Activated CD4-positive, alpha-beta T cell treated with anti-CD3 and anti-CD28 coated beads, Interleukin-2, Interleukin-4, amounts not matched to agents 100 ng/mL and 50 ng/mL, durations not matched to agents 16 hours and 8 hours (primary cell): ENCODE measurements at regions not wholly inside any gene's neighbourhood (a gene's known extent, or its start where the extent isn't known, plus 50 kb on each side); places are given as distances from the start of the nearest gene placed in this dataset.
"Not testable (repeated sequence)": the region's sequence is repeated elsewhere in the genome, so short reads cannot be mapped to it uniquely, and the experiment has no call there.

Source experiments
- DNase-seq: peaks from one replicate; pipeline ENCODE4 v3.0.0-alpha.2; 2020; ENCODE audit warnings: low spot score

- no peak for DNase-seq
Observed at GRCh38 chr11:42840176-42840829, 471.5 kb upstream of the API5 start.

GRCh38 chr11:42840860-42841259, 470.9 kb upstream of the API5 start:
- no peak for DNase-seq

- no peak for DNase-seq
Observed at GRCh38 chr11:42841556-42841955, 470.2 kb upstream of the API5 start.

GRCh38 chr11:42849362-42849761, 462.4 kb upstream of the API5 start:
- no peak for DNase-seq

GRCh38 chr11:42857344-42857743, 454.5 kb upstream of the API5 start:
- no peak for DNase-seq

GRCh38 chr11:42870480-42870879, 441.3 kb upstream of the API5 start:
- no peak for DNase-seq

GRCh38 chr11:42873800-42874405, 437.9 kb upstream of the API5 start:
- not testable (repeated sequence) for DNase-seq

GRCh38 chr11:42881335-42881734, 430.5 kb upstream of the API5 start:
- not testable (repeated sequence) for DNase-seq

- no peak for DNase-seq
Observed at GRCh38 chr11:42890773-42891172, 421.0 kb upstream of the API5 start.

GRCh38 chr11:42901084-42901483, 410.7 kb upstream of the API5 start:
- DNase-seq, result no peak

GRCh38 chr11:42906226-42906625, 405.6 kb upstream of the API5 start:
- no peak for DNase-seq

GRCh38 chr11:42913731-42914130, 398.1 kb upstream of the API5 start:
- DNase-seq, result no peak

- no peak for DNase-seq
Observed at GRCh38 chr11:42923651-42924050, 388.1 kb upstream of the API5 start.

GRCh38 chr11:42925916-42926315, 385.9 kb upstream of the API5 start:
- no peak for DNase-seq

GRCh38 chr11:42947405-42947804, 364.4 kb upstream of the API5 start:
- DNase-seq, result no peak

- not testable (repeated sequence) for DNase-seq
Observed at GRCh38 chr11:42949738-42950376, 361.9 kb upstream of the API5 start.

GRCh38 chr11:42951266-42951665, 360.5 kb upstream of the API5 start:
- DNase-seq, result no peak

GRCh38 chr11:42957831-42958230, 354.0 kb upstream of the API5 start:
- no peak for DNase-seq

- DNase-seq, result no peak
Observed at GRCh38 chr11:42958635-42959034, 353.2 kb upstream of the API5 start.

- no peak for DNase-seq
Observed at GRCh38 chr11:42960521-42961088, 351.2 kb upstream of the API5 start.

GRCh38 chr11:42967653-42968052, 344.1 kb upstream of the API5 start:
- no peak for DNase-seq

- DNase-seq, result no peak
Observed at GRCh38 chr11:42972741-42973140, 339.1 kb upstream of the API5 start.

- DNase-seq, result no peak
Observed at GRCh38 chr11:42974510-42975179, 337.2 kb upstream of the API5 start.
